B cell (primary cell): ENCODE measurements at regions not wholly inside any gene's neighbourhood (a gene's known extent, or its start where the extent isn't known, plus 50 kb on each side); places are given as distances from the start of the nearest gene placed in this dataset.
"Not testable (repeated sequence)": the region's sequence is repeated elsewhere in the genome, so short reads cannot be mapped to it uniquely, and the experiment has no call there.

Source experiments
- ATAC-seq: fragments of 200-7000 bp; cut with Tn5 transposase; one replicate; pipeline ENCODE4 v1.10.0; 2021; ENCODE audit warnings: low read depth, mild to moderate bottlenecking, moderate number of reproducible peaks, moderate library complexity
- CTCF ChIA-PET: fragments of 350-600 bp; sonication (Branson Sonifier 250); formaldehyde crosslinking; loops from one replicate; lab custom pipeline; 2021; ENCODE audit warnings: antibody characterized with exemption, inconsistent platforms; lab: Charles Lee
- POLR2A ChIA-PET: fragments of 350-600 bp; sonication (Branson Sonifier 250); formaldehyde crosslinking; loops from one replicate; lab custom pipeline; 2021; ENCODE audit warnings: antibody characterized with exemption; lab: Charles Lee
- DNase-seq: peaks from one replicate; pipeline ENCODE4 v3.0.0; 2013
- H2AFZ ChIP-seq: 2 replicates; pipeline ENCODE4 v1.6.1; 2012; ENCODE audit warnings: mild to moderate bottlenecking, low read depth, low read length; ENCODE audit not compliant: insufficient read depth, poor library complexity, severe bottlenecking
- H3K27ac ChIP-seq, 2 donors: 1 replicate in 1 of 2; 2 replicates in 1 of 2; pipeline ENCODE4 v1.5.1; 2012 to 2013; ENCODE audit warnings: low read length in 2 of 2, mild to moderate bottlenecking in 2 of 2, moderate library complexity in 1 of 2
- H3K27me3 ChIP-seq, 4 experiments: fragments of 200-600 bp in 1 of 4; sonication (generic) in 1 of 4; replicated peaks in 1 of 4; 1 replicate in 2 of 4; 2 replicates in 2 of 4; pipeline versions ENCODE4 v1.6.1 to v1.7.0; 2013 to 2016; ENCODE audit warnings: low read length in 3 of 4, mild to moderate bottlenecking in 2 of 4, mixed read lengths in 1 of 4, moderate library complexity in 1 of 4; ENCODE audit not compliant: insufficient read depth in 4 of 4, control insufficient read depth in 3 of 4; ENCODE audit errors: control extremely low read depth in 1 of 4
- H3K36me3 ChIP-seq, 2 experiments: replicated peaks in 1 of 2; 1 replicate in 1 of 2; 2 replicates in 1 of 2; pipeline versions ENCODE4 v1.6.1 to v1.7.1; 2013; ENCODE audit warnings: low read length in 1 of 2; ENCODE audit not compliant: insufficient read depth in 2 of 2, control insufficient read depth in 1 of 2; ENCODE audit errors: control extremely low read depth in 1 of 2, extremely low read depth in 1 of 2
- H3K4me1 ChIP-seq, 2 donors: fragments of 200-600 bp in 1 of 2; sonication (generic) in 1 of 2; 1 replicate in 1 of 2; 2 replicates in 1 of 2; pipeline versions ENCODE4 v1.5.1 to v1.6.1; 2013 to 2017; ENCODE audit warnings: low read length in 2 of 2; ENCODE audit not compliant: control insufficient read depth in 2 of 2, insufficient read depth in 2 of 2
- H3K4me2 ChIP-seq: replicated peaks from 2 replicates; pipeline ENCODE3; 2012; ENCODE audit warnings: mild to moderate bottlenecking, low read depth, low read length; ENCODE audit not compliant: poor library complexity, severe bottlenecking
- H3K4me3 ChIP-seq, 5 experiments: fragments of 200-600 bp in 1 of 5; sonication (generic) in 1 of 5; 1 replicate in 3 of 5; 2 replicates in 2 of 5; pipeline versions ENCODE4 v1.5.1 to v1.7.0; 2011 to 2016; ENCODE audit warnings: low read length in 4 of 5, mild to moderate bottlenecking in 4 of 5, low read depth in 2 of 5, control low read depth in 1 of 5, moderate library complexity in 1 of 5; ENCODE audit not compliant: insufficient read depth in 1 of 5; ENCODE audit errors: control extremely low read depth in 1 of 5, extremely low read depth in 1 of 5
- H3K79me2 ChIP-seq: fragments of 200-600 bp; sonication (generic); one replicate; pipeline ENCODE4 v1.6.0; 2016; ENCODE audit warnings: low read length; ENCODE audit not compliant: control insufficient read depth, insufficient read depth
- H3K9ac ChIP-seq: fragments of 200-600 bp; sonication (generic); 2 replicates; pipeline ENCODE4 v1.6.1; 2017; ENCODE audit warnings: mild to moderate bottlenecking, low read length, moderate library complexity
- H3K9me3 ChIP-seq, 3 donors: one replicate each; pipeline versions ENCODE4 v1.6.1 to v1.7.1; 2013; ENCODE audit warnings: low read length in 2 of 3; ENCODE audit not compliant: control insufficient read depth in 2 of 3, insufficient read depth in 1 of 3; ENCODE audit errors: control extremely low read depth in 1 of 3
- H4K20me1 ChIP-seq: 2 replicates; pipeline ENCODE4 v1.6.0; 2012; ENCODE audit warnings: mild to moderate bottlenecking, low read length; ENCODE audit not compliant: insufficient read depth, control insufficient read depth, poor library complexity, severe bottlenecking
- H3K27ac Mint-ChIP-seq: one replicate; pipeline ENCODE4 v1.8.0; 2021; ENCODE audit warnings: mixed read lengths
- H3K27me3 Mint-ChIP-seq: one replicate; pipeline ENCODE4 v1.8.0; 2021; ENCODE audit warnings: mixed read lengths
- H3K4me1 Mint-ChIP-seq: one replicate; pipeline ENCODE4 v1.8.0; 2021; ENCODE audit warnings: mixed read lengths
- H3K4me3 Mint-ChIP-seq: one replicate; pipeline ENCODE4 v1.8.0; 2021; ENCODE audit warnings: mixed read lengths
- H3K9me3 Mint-ChIP-seq: one replicate; pipeline ENCODE4 v1.8.0; 2022; ENCODE audit warnings: mixed read lengths; ENCODE audit not compliant: insufficient read depth
- WGBS: methylation state at CpG from one replicate; pipeline ENCODE4 v1.1.5; 2013; ENCODE audit warnings: missing lambda C conversion rate; ENCODE audit not compliant: insufficient coverage; 5-methylcytosine and 5-hydroxymethylcytosine counted together
- intact Hi-C: fragments of 100-400 bp; cut with micrococcal nuclease; formaldehyde crosslinking; loops from one replicate; pipeline ENCODE4 v1.10.0; 2022

- H3K79me2 ChIP-seq, H3K4me2 ChIP-seq, H3K4me1 Mint-ChIP-seq, intact Hi-C loops, H3K9me3 Mint-ChIP-seq, H3K27me3 ChIP-seq, H3K27ac ChIP-seq, CTCF ChIA-PET, H3K4me3 ChIP-seq, ATAC-seq, DNase-seq, H3K9ac ChIP-seq, H3K9me3 ChIP-seq, POLR2A ChIA-PET, H3K4me1 ChIP-seq, H3K27me3 Mint-ChIP-seq, H2AFZ ChIP-seq, H3K27ac Mint-ChIP-seq, H4K20me1 ChIP-seq, H3K36me3 ChIP-seq, H3K4me3 Mint-ChIP-seq: not testable (repeated sequence)
- WGBS = no CpG with 5 or more reads among the region's 2 CpGs
These were observed 633.6 kb downstream of the TTLL7 start for GRCh38 chr1:83365320-83365719.

- H4K20me1 ChIP-seq, H3K9ac ChIP-seq, H3K4me3 ChIP-seq, H3K9me3 ChIP-seq, H2AFZ ChIP-seq, H3K27me3 ChIP-seq, intact Hi-C loops, H3K36me3 ChIP-seq, H3K4me2 ChIP-seq, H3K27ac Mint-ChIP-seq, H3K27me3 Mint-ChIP-seq, POLR2A ChIA-PET, H3K4me3 Mint-ChIP-seq, ATAC-seq, CTCF ChIA-PET, H3K9me3 Mint-ChIP-seq, DNase-seq, H3K79me2 ChIP-seq, H3K4me1 Mint-ChIP-seq, H3K4me1 ChIP-seq, H3K27ac ChIP-seq: not testable (repeated sequence)
- WGBS = no CpG with 5 or more reads among the region's 3 CpGs
These were observed 653.6 kb downstream of the TTLL7 start for GRCh38 chr1:83345375-83345774.

- no CpG with 5 or more reads among the region's 6 CpGs for WGBS
- H3K27me3 Mint-ChIP-seq, H3K4me3 Mint-ChIP-seq, H3K4me1 ChIP-seq, DNase-seq, CTCF ChIA-PET, H3K27ac Mint-ChIP-seq, H4K20me1 ChIP-seq, H3K9me3 ChIP-seq, H3K4me2 ChIP-seq, ATAC-seq, H3K36me3 ChIP-seq, POLR2A ChIA-PET, intact Hi-C loops, H3K79me2 ChIP-seq, H3K4me1 Mint-ChIP-seq, H3K9ac ChIP-seq, H3K27me3 ChIP-seq, H3K4me3 ChIP-seq, H3K9me3 Mint-ChIP-seq, H2AFZ ChIP-seq, H3K27ac ChIP-seq: not testable (repeated sequence)
These were observed 655.2 kb downstream of the TTLL7 start for GRCh38 chr1:83343767-83344166.

GRCh38 chr1:83342995-83343394 is 655.9 kb downstream of the TTLL7 start:
- H3K27ac Mint-ChIP-seq, intact Hi-C loops, H3K4me3 Mint-ChIP-seq, DNase-seq, CTCF ChIA-PET, H3K27me3 Mint-ChIP-seq, H3K9me3 ChIP-seq, H3K4me2 ChIP-seq, ATAC-seq, H3K4me1 ChIP-seq, H3K9ac ChIP-seq, H3K9me3 Mint-ChIP-seq, H3K79me2 ChIP-seq, H3K4me1 Mint-ChIP-seq, POLR2A ChIA-PET, H3K4me3 ChIP-seq, H2AFZ ChIP-seq, H4K20me1 ChIP-seq, H3K36me3 ChIP-seq, H3K27me3 ChIP-seq, H3K27ac ChIP-seq: not testable (repeated sequence)
